Left lung (tissue), 4 donors: ENCODE measurements at regions not wholly inside any gene's neighbourhood (a gene's known extent, or its start where the extent isn't known, plus 50 kb on each side); places are given as distances from the start of the nearest gene placed in this dataset.
A peak's percentile ranks its signal among the peaks of the same experiment; 100 is the strongest.

Source experiments
- ATAC-seq: fragments of 200-7000 bp; cut with Tn5 transposase; one replicate; pipeline ENCODE4 v1.9.1; 2020; ENCODE audit warnings: moderate library complexity
- DNase-seq, 4 donors: peaks; one replicate each; pipeline ENCODE4 v3.0.0-alpha.2; 2013 to 2020
- H3K27ac ChIP-seq, 2 donors: fragments of 200-600 bp; sonication (generic) in 1 of 2; one replicate each; pipeline versions ENCODE4 v1.5.0 to v1.8.0; 2020 to 2021
- H3K27me3 ChIP-seq, 2 donors: fragments of 200-600 bp; sonication (generic) in 1 of 2; one replicate each; pipeline versions ENCODE4 v1.5.0 to v1.8.0; 2020 to 2021
- H3K36me3 ChIP-seq, 2 donors: fragments of 200-600 bp; sonication (generic) in 1 of 2; one replicate each; pipeline versions ENCODE4 v1.5.0 to v1.8.0; 2020 to 2021
- H3K4me1 ChIP-seq, 2 donors: fragments of 200-600 bp; one replicate each; pipeline ENCODE4 v1.8.0; 2021
- H3K4me3 ChIP-seq, 2 donors: fragments of 200-600 bp; sonication (generic) in 1 of 2; one replicate each; pipeline versions ENCODE4 v1.5.0 to v1.8.0; 2020 to 2021; ENCODE audit warnings: mild to moderate bottlenecking in 1 of 2
- H3K9me3 ChIP-seq, 2 donors: fragments of 200-600 bp; sonication (generic) in 1 of 2; one replicate each; pipeline versions ENCODE4 v1.5.0 to v1.8.0; 2020 to 2021
- intact Hi-C, 2 donors: fragments of 100-400 bp; cut with DNase I; formaldehyde crosslinking; loops; one replicate each; pipeline versions ENCODE4 v1.11.2 to v1.14.2; 2022
- TF ChIP-seq, protein P1 (sequence below), 2 donors: fragments of 200-600 bp; sonication (generic) in 1 of 2; IDR thresholded peaks; one replicate each; pipeline versions ENCODE4 v1.5.0 to v1.8.0; 2021; ENCODE audit warnings: antibody characterized with exemption in 2 of 2
- donor health status: DM: no; HTN: yes; CAD: no.
- donor health status: DM: no; HTN: no; CAD: no.

DNA sequence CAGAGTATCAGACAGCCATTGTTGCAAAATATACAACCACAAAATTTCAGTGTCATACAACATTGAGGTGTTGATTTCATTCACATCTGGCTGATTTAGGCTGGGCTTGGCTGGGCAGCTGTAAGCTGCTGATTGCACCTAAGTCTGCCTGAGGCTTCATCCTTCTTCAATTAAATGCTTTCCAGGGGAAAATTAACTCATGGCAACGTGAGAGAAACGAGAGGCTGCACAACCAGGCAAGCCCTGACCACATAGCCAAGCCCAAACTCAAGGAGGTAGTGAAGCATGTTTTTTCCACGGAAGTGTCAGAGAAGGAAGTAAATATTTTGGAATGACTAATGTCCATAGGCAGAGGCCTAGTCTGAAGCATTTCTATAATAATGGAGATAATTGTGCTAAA is 273.8 kb upstream of the ZC3H12C start:
- Histone ChIP-seq H3K9me3 (no peaks in the 10 kb centered on the region), H3K4me1 (no peaks in the 10 kb centered on the region), H3K4me3 (no peak overlapping the region), H3K27ac (no peak overlapping the region), H3K36me3 (no peaks in the 10 kb centered on the region), H3K27me3 (no peaks in the 10 kb centered on the region)
- peak; percentile 42 for ATAC-seq
- DNase-seq, result no peak
- intact Hi-C loops, result no loop called here
- TF ChIP-seq, protein P1, sequence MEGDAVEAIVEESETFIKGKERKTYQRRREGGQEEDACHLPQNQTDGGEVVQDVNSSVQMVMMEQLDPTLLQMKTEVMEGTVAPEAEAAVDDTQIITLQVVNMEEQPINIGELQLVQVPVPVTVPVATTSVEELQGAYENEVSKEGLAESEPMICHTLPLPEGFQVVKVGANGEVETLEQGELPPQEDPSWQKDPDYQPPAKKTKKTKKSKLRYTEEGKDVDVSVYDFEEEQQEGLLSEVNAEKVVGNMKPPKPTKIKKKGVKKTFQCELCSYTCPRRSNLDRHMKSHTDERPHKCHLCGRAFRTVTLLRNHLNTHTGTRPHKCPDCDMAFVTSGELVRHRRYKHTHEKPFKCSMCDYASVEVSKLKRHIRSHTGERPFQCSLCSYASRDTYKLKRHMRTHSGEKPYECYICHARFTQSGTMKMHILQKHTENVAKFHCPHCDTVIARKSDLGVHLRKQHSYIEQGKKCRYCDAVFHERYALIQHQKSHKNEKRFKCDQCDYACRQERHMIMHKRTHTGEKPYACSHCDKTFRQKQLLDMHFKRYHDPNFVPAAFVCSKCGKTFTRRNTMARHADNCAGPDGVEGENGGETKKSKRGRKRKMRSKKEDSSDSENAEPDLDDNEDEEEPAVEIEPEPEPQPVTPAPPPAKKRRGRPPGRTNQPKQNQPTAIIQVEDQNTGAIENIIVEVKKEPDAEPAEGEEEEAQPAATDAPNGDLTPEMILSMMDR (IDR thresholded peaks at IDR 0.05), result no peak

DNA sequence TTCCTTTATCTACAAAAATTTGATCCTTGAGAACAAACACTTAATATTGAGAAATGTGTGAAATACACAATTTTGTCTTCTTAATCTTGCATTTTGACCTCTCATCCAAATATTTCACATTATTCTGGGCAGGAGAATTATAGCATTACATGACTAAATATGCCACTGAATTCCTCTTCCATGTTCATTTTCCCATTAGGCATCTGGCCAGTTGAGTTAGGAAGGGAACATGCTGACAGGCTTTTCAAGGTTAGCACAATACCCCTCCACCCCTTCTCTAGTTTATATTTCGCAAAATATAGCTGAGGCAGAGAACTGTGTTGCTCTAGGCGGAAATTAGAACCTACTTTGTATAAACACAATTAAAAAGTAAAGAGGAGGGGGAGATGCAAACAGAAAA is 271.7 kb upstream of the ZC3H12C start:
- TF ChIP-seq, protein P1 (IDR thresholded peaks at IDR 0.05), result no peak
- Histone ChIP-seq H3K4me3 (no peak overlapping the region), H3K27ac (no peak overlapping the region), H3K4me1 (no peaks in the 10 kb centered on the region), H3K27me3 (no peaks in the 10 kb centered on the region), H3K9me3 (no peaks in the 10 kb centered on the region), H3K36me3 (no peaks in the 10 kb centered on the region)
- intact Hi-C loops, result no loop called here
- ATAC-seq (no peak), DNase-seq (no peak)

DNA sequence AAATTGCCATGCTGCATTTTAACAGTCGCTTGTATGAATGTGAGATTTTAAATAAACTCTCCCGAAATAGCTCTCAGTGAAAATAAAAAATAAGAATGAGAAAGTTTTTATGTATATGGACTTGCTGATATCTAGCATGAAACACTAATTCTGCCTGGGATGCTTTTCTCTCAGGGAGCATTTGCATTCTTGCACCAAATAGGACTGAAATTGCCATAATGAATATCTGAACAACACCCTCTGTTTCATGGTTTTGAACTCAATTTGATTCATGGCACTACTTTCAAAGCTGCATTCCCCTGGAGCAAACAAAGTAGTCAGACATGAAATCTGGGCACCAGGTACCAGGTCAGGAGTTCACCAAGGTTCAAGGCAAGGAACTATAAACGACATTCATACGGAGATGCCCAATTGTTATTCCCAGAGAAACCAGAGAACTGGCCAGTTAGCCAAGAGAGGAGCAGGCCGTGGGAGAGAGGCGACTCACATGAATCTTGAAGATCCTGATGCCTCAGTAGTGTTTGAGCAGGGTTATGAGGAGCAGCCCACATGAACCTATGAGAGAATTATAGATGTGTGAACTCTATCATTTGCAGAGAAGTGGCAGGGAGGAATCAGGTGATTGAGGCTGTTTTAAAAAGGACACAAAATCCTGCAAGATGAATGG is 270.6 kb upstream of the ZC3H12C start:
- TF ChIP-seq, protein P1 (IDR thresholded peaks at IDR 0.05), result no peak
- no peaks in the 10 kb centered on the region for H3K4me1 ChIP-seq
- H3K27me3 ChIP-seq, result no peaks in the 10 kb centered on the region
- ATAC-seq (no peak), DNase-seq (no peak)
- no peak overlapping the region for H3K27ac ChIP-seq
- no peak overlapping the region for H3K4me3 ChIP-seq
- no peaks in the 10 kb centered on the region for H3K9me3 ChIP-seq
- H3K36me3 ChIP-seq, result no peaks in the 10 kb centered on the region
- intact Hi-C loops, result no loop called here

DNA sequence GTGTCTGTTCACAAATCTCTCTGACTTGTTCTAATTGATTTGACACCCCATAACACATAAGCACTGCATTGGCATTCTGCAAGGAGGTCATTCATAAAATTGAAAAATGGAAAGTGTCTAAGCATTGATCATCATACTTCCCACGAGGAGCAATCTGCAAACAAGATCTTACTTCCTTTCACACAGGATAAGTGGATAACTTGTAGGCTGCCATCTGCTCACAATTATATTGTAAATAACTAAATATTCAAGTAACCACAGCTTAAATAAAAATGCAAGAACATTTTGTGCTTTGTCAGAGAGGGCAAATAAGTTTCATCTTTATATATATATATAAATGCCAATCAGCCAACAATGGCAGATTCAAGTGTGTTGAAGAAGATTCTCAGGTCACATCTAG is 264.8 kb upstream of the ZC3H12C start:
- Histone ChIP-seq H3K27ac (no peak overlapping the region), H3K27me3 (no peaks in the 10 kb centered on the region), H3K4me3 (no peak overlapping the region), H3K36me3 (no peaks in the 10 kb centered on the region), H3K4me1 (no peaks in the 10 kb centered on the region), H3K9me3 (no peaks in the 10 kb centered on the region)
- ATAC-seq (no peak), DNase-seq (no peak)
- intact Hi-C loops, result no loop called here
- TF ChIP-seq, protein P1 (IDR thresholded peaks at IDR 0.05), result no peak

DNA sequence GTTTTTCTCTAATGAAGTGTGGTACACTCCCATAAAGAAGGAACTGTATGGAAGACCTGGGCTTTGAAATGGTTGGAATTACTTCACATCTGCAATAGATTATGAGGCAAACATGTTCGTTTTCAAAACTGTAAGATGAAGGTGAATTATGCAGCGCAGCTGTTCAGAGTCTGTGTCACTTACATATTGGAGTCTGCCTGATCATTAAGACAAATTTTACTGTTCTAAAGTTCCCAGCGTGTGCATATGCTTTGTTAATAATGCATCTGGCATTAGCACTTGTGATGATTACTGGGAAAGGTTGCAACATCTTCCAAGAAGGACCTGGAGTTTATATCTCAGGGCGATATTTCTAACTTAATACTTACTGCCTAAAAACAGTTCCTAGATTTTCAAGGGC is 255.2 kb upstream of the ZC3H12C start:
- Histone ChIP-seq H3K27me3 (no peaks in the 10 kb centered on the region), H3K4me1 (no peaks in the 10 kb centered on the region), H3K9me3 (no peaks in the 10 kb centered on the region), H3K36me3 (no peaks in the 10 kb centered on the region), H3K27ac (no peak overlapping the region), H3K4me3 (no peak overlapping the region)
- no peak for ATAC-seq
- TF ChIP-seq, protein P1 (IDR thresholded peaks at IDR 0.05), result no peak
- intact Hi-C loops, result no loop called here
- DNase-seq, result no peak
